GM18870 (cell line): ENCODE measurements at regions not wholly inside any gene's neighbourhood (a gene's known extent, or its start where the extent isn't known, plus 50 kb on each side); places are given as distances from the start of the nearest gene placed in this dataset.
"Not testable (repeated sequence)": the region's sequence is repeated elsewhere in the genome, so short reads cannot be mapped to it uniquely, and the experiment has no call there.

Experiments used
- ATAC-seq: cut with Tn5 transposase; IDR thresholded peaks from one replicate; pipeline ENCODE4 v1.9.1; 2021; ENCODE audit warnings: moderate library complexity; ENCODE audit not compliant: unreplicated experiment

DNA sequence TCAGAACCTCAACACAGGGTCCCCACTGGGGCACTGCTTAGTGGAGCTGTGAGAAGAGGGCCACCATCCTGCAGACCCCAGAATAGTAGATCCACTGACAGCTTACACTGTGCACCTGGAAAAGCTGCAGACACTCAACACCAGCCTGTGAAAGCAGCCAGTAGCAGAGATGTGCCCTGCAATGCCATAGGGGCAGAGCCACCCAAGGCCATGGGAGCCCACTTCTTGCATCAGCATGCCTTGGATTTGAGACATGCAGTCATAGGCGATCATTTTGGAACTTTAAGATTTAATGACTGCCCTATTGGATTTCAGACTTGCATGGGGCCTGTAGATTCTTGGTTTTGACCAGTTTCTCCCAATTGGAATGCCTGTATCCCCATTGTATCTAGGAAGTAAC is 1962.1 kb upstream of the PRR20A start:
- ATAC-seq = not testable (repeated sequence)

DNA sequence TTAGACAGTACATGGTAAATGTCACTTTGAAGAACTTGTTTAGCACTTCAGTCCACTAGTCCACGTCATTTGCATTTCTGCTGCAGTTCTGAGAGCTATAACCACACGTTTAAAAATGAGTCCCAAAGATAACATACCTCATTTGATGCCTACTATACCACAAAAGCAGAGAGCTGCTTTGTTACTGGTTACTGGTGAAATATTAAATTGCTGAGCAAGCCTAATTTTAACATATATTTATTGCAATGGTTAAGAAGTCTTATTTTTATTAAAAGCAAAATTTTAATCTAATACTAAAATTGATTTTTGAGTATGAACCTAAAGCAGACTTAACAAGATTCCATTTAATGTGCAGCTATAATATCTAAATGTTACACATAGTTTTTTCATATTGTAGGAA is 1949.7 kb upstream of the PRR20A start:
- ATAC-seq = no peak

DNA sequence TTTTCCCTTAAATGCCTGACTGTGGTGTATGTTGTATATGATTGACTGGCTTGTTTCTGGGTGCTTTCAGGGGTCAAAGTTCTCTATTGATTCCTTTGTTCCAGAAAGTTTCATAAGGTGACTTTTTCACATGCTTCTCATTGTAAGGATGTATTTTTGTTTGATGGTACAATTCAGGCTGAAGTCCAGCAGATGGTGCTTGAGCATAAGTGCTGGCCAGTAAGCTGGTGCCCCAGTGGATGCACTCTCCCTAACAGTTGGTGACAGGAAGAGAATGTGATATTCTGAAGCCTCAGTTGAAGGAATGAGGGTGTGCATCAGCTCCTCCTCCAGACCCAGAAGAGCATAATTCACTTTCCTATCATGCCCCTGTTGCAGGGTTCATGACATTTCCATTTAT is 1941.6 kb upstream of the PRR20A start:
- no peak for ATAC-seq

DNA sequence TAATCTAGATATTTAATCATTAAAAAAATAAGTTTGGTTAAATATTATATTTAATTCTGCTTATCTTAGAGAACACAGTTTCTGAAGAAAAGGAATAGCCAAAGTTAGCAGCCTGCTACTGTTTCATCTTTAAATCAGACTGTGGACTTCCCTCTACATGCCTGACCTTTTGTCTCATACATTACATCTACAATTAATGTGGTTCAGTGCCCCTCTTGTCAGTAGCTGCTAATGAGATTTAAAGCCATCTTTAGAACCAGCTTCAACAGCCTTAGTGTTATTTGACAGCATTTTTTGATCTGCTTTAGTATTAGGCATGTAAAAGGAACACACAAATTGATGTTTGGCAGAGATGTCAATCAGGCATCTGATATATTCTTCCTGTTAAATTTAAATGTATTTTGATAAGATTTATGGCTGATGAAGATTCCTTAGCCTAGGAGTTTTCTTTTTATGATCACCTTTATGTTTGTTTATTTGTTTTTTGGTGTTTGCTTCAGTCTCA is 1925.8 kb upstream of the PRR20A start:
- ATAC-seq = no peak

DNA sequence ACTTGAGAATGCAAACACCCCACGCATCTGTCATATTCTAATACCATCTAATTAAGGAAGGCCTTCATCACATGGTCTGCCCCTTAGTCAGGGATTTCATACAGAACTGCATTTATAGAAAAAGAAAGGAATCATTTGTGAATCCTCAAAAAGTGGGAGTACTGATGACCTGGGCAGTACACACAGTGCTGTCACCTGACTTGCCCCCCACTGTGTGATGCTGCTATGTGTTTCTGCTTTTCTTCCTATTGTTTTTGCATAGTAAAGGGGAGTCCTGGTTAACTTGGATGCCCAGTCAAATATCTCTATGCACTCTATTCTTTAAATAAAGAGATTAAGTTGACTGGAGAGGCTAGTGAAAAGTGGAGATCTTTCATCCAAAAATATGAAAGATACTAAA is 1921.2 kb upstream of the PRR20A start:
- ATAC-seq = no peak

DNA sequence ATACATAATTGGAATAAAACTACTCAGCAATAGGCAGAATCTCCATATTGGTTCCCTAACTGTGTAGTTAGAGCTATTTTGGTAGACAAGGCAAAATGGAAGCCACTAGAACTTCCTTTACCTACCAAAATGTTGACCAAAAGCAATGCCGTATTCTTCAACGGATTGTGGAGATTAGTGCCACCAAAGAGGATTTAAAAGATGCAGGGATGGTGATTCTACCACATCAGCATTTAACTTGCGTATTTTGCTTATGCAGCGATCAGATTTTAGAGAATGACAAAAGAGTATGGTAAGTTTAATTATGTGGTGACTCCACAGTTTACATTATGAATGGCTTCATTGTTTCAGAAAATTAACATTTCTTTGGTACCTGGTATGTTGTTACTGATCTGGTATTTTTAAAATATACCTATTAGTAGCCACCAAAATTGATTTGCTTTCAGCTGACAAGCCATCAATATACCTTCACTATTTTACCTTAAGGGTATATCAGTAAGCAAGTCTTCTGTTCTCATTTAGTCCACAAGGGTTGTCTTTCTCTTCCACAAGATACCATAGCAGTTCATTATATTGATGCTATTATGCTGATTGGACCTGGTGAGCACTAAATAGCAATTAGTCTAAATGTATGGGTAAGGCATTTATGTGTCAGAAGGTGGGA is 1910.7 kb upstream of the PRR20A start:
- ATAC-seq = no peak

DNA sequence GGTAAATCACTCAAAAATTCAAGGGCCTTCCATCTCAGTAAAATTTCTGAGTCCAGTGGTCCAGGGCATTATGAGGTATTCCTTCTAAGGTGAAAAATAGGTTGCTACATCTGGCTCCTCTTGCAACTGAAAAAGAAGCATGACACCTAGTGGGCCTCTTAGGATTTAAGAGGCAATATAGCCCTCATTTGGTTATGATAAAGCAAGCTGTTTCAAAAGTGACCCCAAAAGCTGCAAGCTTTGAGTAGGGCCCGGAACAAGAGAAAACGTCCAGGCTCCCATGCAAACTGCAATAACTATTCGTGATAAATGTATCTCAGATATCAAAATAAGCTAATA is 1910.2 kb upstream of the PRR20A start:
- no peak for ATAC-seq

DNA sequence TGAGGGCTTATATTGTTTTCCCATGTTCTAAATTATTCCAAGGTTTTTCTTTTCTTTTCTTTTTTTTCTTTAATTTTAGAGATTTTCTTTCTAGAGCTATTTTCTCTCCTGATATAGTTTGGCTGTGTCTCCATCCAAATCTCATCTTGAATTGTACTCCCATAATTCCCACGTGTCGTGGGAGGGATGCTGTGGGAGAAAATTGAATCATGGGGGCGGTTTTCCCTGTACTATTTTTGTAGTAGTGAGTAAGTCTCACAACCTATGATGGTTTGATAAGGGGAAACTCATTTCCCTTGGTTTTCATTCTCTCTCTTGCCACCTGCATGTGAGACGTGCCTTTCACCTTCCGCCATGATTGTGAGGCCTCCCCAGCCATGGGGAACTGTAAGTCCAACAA is 1906.4 kb upstream of the PRR20A start:
- no peak for ATAC-seq

DNA sequence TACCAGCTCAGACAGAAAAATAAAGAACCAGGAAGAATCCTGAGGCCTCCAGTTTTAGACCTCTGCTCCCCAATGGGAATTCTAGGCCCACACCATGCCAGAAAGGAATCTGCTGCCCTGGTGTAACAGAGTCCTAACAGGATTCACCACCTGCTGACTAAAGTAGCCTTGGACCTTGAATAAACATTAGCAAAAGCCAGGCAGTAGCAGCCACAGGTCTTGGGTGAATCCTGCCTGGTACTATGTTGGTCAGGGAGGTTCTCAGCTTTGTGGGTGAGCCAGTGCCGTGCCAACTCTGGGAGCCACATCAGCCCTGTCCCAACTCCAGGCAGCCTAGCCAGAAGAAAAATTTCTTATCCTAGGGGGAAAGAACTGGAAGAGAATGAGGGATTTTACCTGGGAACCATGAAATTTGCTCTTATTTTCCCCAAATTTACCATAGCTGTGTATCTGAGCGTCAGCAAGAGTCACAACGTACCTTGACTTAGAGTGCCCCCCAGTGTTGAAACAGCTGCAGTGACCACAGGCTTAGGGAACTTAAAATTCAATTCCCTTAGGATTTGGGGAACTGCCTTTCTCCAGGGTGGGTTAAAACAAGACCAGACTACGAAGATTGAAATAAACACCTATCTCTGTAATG is 1895.6 kb upstream of the PRR20A start:
- no peak for ATAC-seq

DNA sequence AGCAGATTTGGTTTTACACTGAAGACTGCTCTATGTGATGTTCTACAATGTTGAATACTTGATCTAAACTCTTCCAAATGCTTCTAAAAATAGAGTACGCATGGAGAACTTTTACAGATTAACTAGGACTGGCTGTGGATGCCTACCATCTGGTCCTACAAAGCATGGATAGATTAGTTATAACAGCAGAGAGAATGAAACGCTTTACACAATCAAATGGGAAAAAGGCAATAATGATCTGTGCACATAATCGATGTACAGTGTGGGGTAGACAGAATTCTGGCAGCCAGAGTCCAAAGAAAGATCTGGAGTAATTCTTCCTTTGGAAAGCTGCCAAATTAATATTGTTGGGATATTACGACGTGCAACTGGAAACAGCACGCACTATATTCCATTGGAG is 1885.5 kb upstream of the PRR20A start:
- ATAC-seq = no peak

DNA sequence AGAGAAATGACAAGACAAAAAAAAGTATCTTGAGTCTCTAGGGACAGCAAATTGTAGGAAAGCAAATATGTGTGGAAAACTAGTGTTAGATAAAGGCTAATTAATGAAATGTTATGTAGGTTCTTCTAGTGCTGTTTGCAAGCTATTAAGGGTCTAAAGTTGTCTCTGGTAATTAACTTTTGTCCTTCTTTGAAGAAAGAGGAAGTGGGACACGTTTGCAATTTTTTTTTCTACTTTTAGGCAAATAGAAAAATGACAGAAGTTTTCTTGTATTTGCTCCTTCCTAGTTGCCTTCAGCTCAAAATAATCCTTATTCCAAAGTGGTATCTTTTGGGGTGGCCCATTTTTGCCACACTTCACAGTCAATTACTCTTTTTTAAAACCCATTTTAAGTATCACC is 1877.7 kb upstream of the PRR20A start:
- ATAC-seq = no peak

DNA sequence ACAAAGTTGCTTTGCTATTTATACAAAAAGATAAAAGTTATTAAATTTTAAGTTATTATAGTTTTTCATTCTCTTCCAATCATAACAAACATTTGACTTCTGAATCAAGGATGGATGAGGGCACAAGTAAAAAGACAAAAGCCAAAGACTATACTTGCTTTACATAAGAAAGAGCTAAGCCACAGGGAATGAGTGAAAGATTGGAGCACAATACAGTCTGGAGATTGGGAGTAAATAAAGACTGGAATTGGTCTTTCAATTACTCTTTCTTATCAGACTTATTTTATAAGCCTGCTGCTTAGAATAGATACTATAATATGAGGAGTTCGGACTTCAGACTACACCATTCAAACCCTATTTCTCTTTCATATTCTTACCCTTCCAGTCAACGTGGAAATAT is 1874.1 kb upstream of the PRR20A start:
- ATAC-seq = no peak

DNA sequence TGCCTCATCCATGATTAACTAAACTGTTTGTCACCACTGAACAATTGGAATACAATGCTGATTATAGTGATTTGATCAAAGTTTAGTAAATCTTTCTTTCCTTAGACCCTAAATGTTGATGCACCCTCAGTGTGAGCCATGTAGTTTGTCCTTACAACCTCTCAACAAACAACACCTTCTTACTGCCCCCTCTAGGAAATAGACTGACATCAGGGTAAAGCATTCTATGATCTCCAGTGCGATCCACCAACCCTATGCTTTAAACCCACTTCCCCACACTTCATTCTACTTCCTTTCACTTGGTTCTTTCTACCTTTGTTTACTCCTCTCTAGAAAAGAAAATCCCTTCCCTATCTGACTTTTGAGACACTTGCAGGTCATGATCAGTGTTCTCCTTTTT is 1842.5 kb upstream of the PRR20A start:
- ATAC-seq = no peak

DNA sequence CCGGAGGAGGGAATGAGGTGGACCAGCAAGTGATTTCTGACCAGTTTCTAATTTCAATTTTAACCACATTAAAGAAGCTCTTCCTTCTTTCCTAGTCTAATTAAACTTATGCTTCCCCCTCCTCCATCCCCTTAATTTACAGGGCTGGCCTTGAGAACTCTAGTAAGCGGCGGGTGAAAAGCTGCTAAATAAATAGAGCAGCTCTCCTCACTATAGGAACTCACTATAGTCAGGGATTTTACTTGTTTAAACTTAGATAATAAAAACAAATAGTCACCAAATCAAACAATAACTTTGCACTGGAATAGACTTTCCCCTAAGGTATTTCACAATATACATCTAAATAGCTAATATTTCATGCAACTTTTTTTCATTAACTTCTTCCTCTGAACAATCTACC is 1838.2 kb upstream of the PRR20A start:
- no peak for ATAC-seq

DNA sequence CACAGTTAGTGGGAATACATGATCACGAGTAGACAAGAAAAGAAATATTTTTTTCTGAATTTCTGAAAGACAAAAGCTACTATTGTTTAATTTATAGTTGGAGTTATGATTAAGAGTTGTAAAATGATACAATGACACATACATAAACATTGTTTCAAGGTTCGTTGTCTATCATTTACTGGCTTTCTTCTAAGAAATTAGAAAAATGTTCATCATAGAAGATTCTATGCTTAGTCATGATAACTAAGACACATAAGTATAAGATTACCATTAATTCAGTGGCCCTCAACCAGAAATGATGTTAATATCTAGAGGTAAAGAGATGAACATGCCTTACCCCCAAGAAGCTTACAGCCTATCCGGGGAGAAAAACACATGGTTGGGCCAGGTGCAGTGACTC is 1832.8 kb upstream of the PRR20A start:
- ATAC-seq = no peak

DNA sequence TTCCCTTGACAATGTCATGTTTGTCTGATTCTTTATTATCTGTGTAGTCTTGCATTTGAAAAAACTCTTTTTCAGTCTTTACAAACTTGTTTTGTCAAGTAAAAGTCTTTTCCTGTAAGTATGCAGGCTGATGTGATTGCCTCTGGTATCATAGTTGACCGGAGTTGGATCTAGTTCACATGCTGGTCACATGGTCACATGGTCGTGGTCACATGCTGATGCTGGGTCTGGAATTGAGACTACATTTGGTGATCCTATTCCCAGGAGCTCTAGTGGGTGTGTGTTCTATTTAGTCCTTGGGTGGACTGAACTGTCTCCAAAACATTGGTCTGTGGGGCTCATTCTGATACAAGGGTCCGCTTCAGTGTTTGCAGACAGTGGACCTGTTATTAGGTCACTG is 1798.8 kb upstream of the PRR20A start:
- ATAC-seq = no peak

DNA sequence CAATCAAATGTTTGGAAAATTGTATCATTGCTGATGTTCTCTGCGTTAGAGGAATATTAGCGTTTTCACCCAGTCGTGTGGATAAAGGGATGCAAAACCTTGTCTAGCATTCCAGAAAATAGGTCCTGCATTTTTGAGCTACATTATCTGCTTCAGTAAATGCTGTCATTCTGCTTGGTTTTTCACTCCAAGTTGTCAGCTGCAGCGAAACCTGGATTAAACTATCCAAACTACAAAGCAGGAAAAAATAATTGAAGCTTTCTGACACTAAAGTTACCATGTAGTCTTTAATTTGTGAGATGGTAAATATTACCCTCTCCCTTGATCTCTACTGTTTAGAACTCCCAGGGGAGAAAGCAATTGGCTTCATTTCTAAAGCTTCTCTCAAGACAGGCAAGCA is 1795.5 kb upstream of the PRR20A start:
- ATAC-seq = no peak

DNA sequence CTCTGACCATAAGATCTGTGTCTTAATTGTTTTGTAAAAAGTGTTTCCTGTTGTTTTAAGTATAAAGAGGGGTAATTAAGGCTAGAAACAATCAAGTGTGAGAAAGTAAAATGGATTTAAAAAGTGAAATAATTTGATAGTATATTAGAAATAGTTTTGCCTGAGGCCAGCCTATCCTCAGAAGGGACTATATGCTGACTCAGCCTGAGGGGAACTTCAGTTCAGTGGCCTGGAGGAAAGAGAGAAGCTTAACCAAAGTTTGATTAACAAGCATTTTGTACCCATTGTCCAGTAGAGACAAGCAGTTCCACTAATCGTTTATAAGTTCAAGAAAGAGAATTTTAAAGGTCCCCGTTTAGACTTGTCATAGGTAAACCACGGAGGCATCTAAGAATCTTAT is 1793.2 kb upstream of the PRR20A start:
- no peak for ATAC-seq

DNA sequence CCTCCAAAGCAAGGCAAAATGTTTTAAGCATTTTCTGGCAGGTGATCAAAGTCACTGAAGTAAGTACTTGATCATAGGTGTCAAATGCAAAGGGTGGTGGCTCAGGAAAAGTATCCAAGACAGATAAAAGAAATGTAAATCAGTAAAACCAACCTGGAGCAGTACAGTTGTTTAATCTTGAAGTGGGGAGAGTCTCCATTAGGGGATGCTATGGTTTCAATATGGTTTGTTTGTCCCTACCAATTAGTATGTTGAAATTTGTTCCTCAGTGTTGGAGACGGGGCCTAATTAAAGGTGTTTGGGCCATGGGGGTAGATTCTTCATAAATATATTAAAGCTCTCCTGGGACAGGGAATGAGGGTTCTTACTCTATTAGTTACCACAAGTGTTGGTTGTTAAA is 1781.7 kb upstream of the PRR20A start:
- ATAC-seq = no peak

DNA sequence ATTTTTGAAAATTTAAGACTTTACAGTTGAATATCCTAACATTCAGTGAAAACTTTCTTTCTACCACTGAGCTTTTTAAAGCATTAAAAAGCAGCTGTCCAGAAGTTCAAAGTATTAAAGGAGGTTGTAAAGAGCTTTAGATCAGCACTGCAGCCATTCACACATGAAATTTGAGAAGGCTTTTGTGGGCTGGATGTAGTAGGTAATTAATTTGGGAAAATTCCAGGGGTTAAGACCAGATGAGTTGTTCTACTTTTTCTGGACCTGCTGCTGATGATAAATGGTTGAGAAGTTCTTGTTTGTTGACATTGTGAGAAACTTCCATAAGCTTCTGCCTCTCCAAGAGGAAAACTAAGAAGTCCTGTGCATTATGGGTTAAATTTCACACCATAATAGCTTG is 1779.6 kb upstream of the PRR20A start:
- ATAC-seq = no peak

DNA sequence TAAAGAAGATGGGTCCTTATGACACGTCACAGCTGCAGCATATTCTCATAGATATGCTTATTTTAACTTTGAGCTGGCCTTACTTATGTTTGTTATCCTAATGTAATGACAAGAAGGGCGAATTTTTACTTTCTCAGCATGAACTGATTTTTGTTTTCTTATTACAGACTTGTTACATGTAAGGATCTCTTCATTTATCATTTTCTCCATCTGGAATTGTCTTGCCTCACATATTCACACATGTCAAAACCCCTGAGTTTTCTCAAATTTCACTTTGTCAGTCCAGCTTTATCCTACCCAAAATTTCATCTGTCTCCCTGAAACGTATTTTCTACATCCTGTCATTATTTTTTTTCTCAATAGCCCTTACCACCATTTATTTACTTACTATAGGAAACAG is 1774.0 kb upstream of the PRR20A start:
- no peak for ATAC-seq

DNA sequence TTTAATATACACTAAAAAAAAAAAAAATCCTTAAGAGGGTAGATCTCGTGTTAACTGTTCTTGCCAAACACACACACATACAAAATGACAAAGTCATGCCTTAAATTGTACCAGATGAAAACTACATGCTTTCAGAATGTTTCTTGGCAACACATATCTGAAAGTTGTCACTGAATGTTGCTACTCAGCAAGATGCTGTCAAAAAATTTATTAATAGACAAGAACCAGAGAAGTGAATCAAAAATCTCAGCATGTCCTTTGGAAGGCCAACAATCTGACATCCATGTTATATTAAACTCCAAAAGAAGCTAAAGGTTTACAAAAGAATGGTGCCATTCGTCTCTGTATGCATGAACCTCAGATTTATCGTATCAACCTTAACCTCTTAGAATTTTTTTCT is 1746.2 kb upstream of the PRR20A start:
- no peak for ATAC-seq

DNA sequence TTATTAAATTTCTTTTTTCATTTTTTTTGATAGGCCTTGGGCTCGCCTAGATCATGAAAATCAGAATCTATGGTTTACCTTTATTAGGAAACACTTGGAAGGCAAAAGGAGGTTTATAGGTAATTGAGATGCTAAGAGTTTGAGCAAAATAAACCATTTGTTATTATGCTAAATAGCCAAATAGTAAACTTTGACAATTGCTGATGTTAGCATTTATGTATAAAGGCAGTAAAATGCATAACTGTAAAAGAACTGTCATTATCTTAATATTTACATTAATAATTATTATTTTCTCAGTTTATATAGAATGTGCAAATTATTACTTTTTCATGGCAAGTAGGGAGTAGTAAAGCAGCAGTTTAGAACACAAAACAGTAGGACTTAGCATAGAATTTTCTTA is 1737.8 kb upstream of the PRR20A start:
- ATAC-seq = no peak
